Epidermal melanocyte (primary cell): ENCODE measurements at regions not wholly inside any gene's neighbourhood (a gene's known extent, or its start where the extent isn't known, plus 50 kb on each side); places are given as distances from the start of the nearest gene placed in this dataset.
"Not testable (repeated sequence)": the region's sequence is repeated elsewhere in the genome, so short reads cannot be mapped to it uniquely, and the experiment has no call there.

ENCODE experiments used
- DNase-seq: peaks from one replicate; pipeline ENCODE4 v3.0.0; 2011; ENCODE audit warnings: low spot score; ENCODE audit not compliant: insufficient read length

GRCh38 chr2:198525211-198525969 is 721.0 kb downstream of the PLCL1 start:
- DNase-seq, result no peak

GRCh38 chr2:198523710-198524109 is 719.3 kb downstream of the PLCL1 start:
- DNase-seq, result no peak

GRCh38 chr2:198518935-198519334 is 714.5 kb downstream of the PLCL1 start:
- no peak for DNase-seq

- no peak for DNase-seq
Measured at GRCh38 chr2:198517976-198518375, 713.6 kb downstream of the PLCL1 start.

- DNase-seq, result not testable (repeated sequence)
Measured at GRCh38 chr2:198508610-198509009, 704.2 kb downstream of the PLCL1 start.

GRCh38 chr2:198499539-198499938 is 695.1 kb downstream of the PLCL1 start:
- DNase-seq, result no peak

- no peak for DNase-seq
Measured at GRCh38 chr2:198498516-198498915, 694.1 kb downstream of the PLCL1 start.

GRCh38 chr2:198498048-198498447 is 693.7 kb downstream of the PLCL1 start:
- no peak for DNase-seq

GRCh38 chr2:198494931-198495330 is 690.5 kb downstream of the PLCL1 start:
- no peak for DNase-seq

GRCh38 chr2:198490748-198491147 is 686.4 kb downstream of the PLCL1 start:
- no peak for DNase-seq

- DNase-seq, result no peak
Measured at GRCh38 chr2:198488964-198489363, 684.6 kb downstream of the PLCL1 start.

- DNase-seq, result no peak
Measured at GRCh38 chr2:198483051-198483450, 678.7 kb downstream of the PLCL1 start.

GRCh38 chr2:198479065-198479464 is 674.7 kb downstream of the PLCL1 start:
- DNase-seq, result no peak

GRCh38 chr2:198478361-198478760 is 674.0 kb downstream of the PLCL1 start:
- DNase-seq, result no peak

GRCh38 chr2:198476007-198476406 is 671.6 kb downstream of the PLCL1 start:
- DNase-seq, result no peak

GRCh38 chr2:198471291-198471690 is 666.9 kb downstream of the PLCL1 start:
- no peak for DNase-seq

- no peak for DNase-seq
Measured at GRCh38 chr2:198468136-198468535, 663.7 kb downstream of the PLCL1 start.

- DNase-seq, result no peak
Measured at GRCh38 chr2:198465970-198466369, 661.6 kb downstream of the PLCL1 start.

GRCh38 chr2:198456418-198456817 is 652.0 kb downstream of the PLCL1 start:
- DNase-seq, result no peak

GRCh38 chr2:198453866-198454265 is 649.5 kb downstream of the PLCL1 start:
- no peak for DNase-seq

GRCh38 chr2:198452327-198452726 is 647.9 kb downstream of the PLCL1 start:
- DNase-seq, result no peak

- no peak for DNase-seq
Measured at GRCh38 chr2:198448789-198449188, 644.4 kb downstream of the PLCL1 start.

GRCh38 chr2:198444800-198445287 is 640.5 kb downstream of the PLCL1 start:
- no peak for DNase-seq
